OCI-LY7 (cell line): ENCODE measurements at regions not wholly inside any gene's neighbourhood (a gene's known extent, or its start where the extent isn't known, plus 50 kb on each side); places are given as distances from the start of the nearest gene placed in this dataset.

Experiments
- BruUV-seq: library from RNA; stranded (reverse); fragments of 400-500 nt; replicated peaks from 2 replicates; lab custom pipeline; 2021; lab: Mats Ljungman, UMichigan
- CTCF ChIA-PET: fragments of 300-600 bp; sonication (Branson Sonifier 250); formaldehyde crosslinking; loops from one replicate; lab custom pipeline; 2022; ENCODE audit warnings: antibody characterized with exemption; ENCODE audit not compliant: unreplicated experiment; lab: Charles Lee
- POLR2A ChIA-PET: fragments of 300-600 bp; sonication (Branson Sonifier 250); formaldehyde crosslinking; loops from one replicate; lab custom pipeline; 2022; ENCODE audit warnings: antibody characterized with exemption; lab: Charles Lee
- DNase-seq: peaks from one replicate; pipeline ENCODE4 v3.0.0-alpha.2; 2015; ENCODE audit warnings: low spot score
- H2AFZ ChIP-seq: fragments of 200-600 bp; sonication (generic), shearing (Covaris generic); 2 replicates; pipeline ENCODE4 v1.6.1; 2014; ENCODE audit warnings: mild to moderate bottlenecking, antibody characterized with exemption, low read length, moderate library complexity
- H3K27ac ChIP-seq: fragments of 200-600 bp; sonication (generic); 2 replicates; pipeline ENCODE4 v1.5.1; 2014; ENCODE audit warnings: mixed run types, low read depth, mild to moderate bottlenecking, moderate library complexity, low read length, inconsistent platforms; ENCODE audit not compliant: poor library complexity, severe bottlenecking
- H3K36me3 ChIP-seq: fragments of 200-600 bp; sonication (generic); 2 replicates; pipeline ENCODE4 v1.6.1; 2014; ENCODE audit warnings: mild to moderate bottlenecking, antibody characterized with exemption, low read length, moderate library complexity, mixed read lengths; ENCODE audit not compliant: insufficient read depth
- H3K4me1 ChIP-seq: fragments of 200-600 bp; sonication (generic); 2 replicates; pipeline ENCODE4 v1.5.1; 2014; ENCODE audit warnings: mild to moderate bottlenecking, low read length; ENCODE audit not compliant: insufficient read depth, poor library complexity, severe bottlenecking
- H3K4me2 ChIP-seq: fragments of 200-600 bp; sonication (generic); 2 replicates; pipeline ENCODE4 v1.6.1; 2014; ENCODE audit warnings: mild to moderate bottlenecking, low read length
- H3K4me3 ChIP-seq: fragments of 200-600 bp; sonication (generic); 2 replicates; pipeline ENCODE4 v1.5.1; 2014; ENCODE audit warnings: mild to moderate bottlenecking, low read depth, low read length; ENCODE audit not compliant: poor library complexity, severe bottlenecking
- H3K79me2 ChIP-seq: fragments of 200-600 bp; sonication (generic); 2 replicates; pipeline ENCODE4 v1.6.1; 2016; ENCODE audit warnings: low read depth, mild to moderate bottlenecking, low read length, moderate library complexity, mixed read lengths; ENCODE audit not compliant: insufficient read depth
- H3K9me2 ChIP-seq: fragments of 200-600 bp; sonication (generic); 2 replicates; pipeline ENCODE4 v1.6.1; 2016; ENCODE audit warnings: mild to moderate bottlenecking, low read length, mixed read lengths; ENCODE audit not compliant: insufficient read depth
- H3K9me3 ChIP-seq: fragments of 200-600 bp; sonication (generic); 2 replicates; pipeline ENCODE4 v1.6.1; 2014; ENCODE audit warnings: mild to moderate bottlenecking, mixed run types, low read length, mixed read lengths
- H4K20me1 ChIP-seq: fragments of 200-600 bp; sonication (generic); 2 replicates; pipeline ENCODE4 v1.6.1; 2014; ENCODE audit warnings: mild to moderate bottlenecking, antibody characterized with exemption, low read length, moderate library complexity, mixed read lengths; ENCODE audit not compliant: insufficient read depth
- CTCF ChIP-seq: fragments of 200-600 bp; sonication (generic); conservative IDR thresholded peaks from 2 replicates; pipeline ENCODE4 v1.5.1; 2014; ENCODE audit warnings: mild to moderate bottlenecking, antibody characterized with exemption, low read length, moderate library complexity, mixed read lengths
- EZH2phosphoT487 ChIP-seq: fragments of 200-600 bp; sonication (generic); IDR thresholded peaks from 2 replicates; pipeline ENCODE4 v1.6.1; 2018; ENCODE audit warnings: low read depth, borderline replicate concordance, mild to moderate bottlenecking, mixed run types, antibody characterized with exemption, low read length, moderate library complexity, mixed read lengths
- intact Hi-C: fragments of 100-400 bp; cut with micrococcal nuclease; formaldehyde crosslinking; loops from one replicate; pipeline ENCODE4 v1.10.0; 2022; ENCODE audit not compliant: unreplicated experiment

GRCh38 chr1:199058281-199058680 lies 419.4 kb downstream of the PTPRC start:
- Histone ChIP-seq H3K4me1 (no peaks in the 10 kb centered on the region), H2AFZ (no peak overlapping the region), H3K4me2 (no peak overlapping the region), H3K79me2 (no peaks in the 10 kb centered on the region), H3K36me3 (no peaks in the 10 kb centered on the region), H3K9me3 (no peaks in the 10 kb centered on the region), H3K4me3 (no peak overlapping the region), H3K27ac (no peak overlapping the region), H3K9me2 (no peaks in the 10 kb centered on the region), H4K20me1 (no peaks in the 10 kb centered on the region)
- POLR2A ChIA-PET, result interaction anchor here (1.0 to 1.7 kb wide), 2 partner anchors 11 to 15 kb away, joined by 3 to 4 read pairs; no protein-coding TSS in a partner anchor
- TF ChIP-seq EZH2phosphoT487, result no peak
- no peak for TF ChIP-seq CTCF
- CTCF ChIA-PET, result no interaction called here
- intact Hi-C loops, result no loop called here
- BruUV-seq, result no TSS peak
- DNase-seq, result no peak

- Histone ChIP-seq H4K20me1 (no peaks in the 10 kb centered on the region), H3K79me2 (no peaks in the 10 kb centered on the region), H3K27ac (no peak overlapping the region), H2AFZ (0 out of 2 replicates have a peak overlapping the region, but pooled peaks have one; percentile 26), H3K4me1 (peaks cover 5% of the 10 kb centered on the region), H3K4me2 (no peak overlapping the region), H3K4me3 (no peak overlapping the region), H3K36me3 (no peaks in the 10 kb centered on the region), H3K9me3 (no peaks in the 10 kb centered on the region), H3K9me2 (no peaks in the 10 kb centered on the region)
- BruUV-seq, result no TSS peak
- ChIA-PET POLR2A (interaction anchor here (0.6 to 1.5 kb wide), 8 partner anchors 9 to 513 kb away, joined by 3 to 6 read pairs (median 3); no protein-coding TSS in a partner anchor), CTCF (no interaction called here)
- intact Hi-C loops, result no loop called here
- TF ChIP-seq EZH2phosphoT487 (no peak), CTCF (no peak)
- no peak for DNase-seq
Measured at GRCh38 chr1:199064971-199065370, 426.1 kb downstream of the PTPRC start.

GRCh38 chr1:199067483-199067882 lies 428.6 kb downstream of the PTPRC start:
- no peak overlapping the region for H3K4me2 ChIP-seq
- no peak overlapping the region for H3K4me3 ChIP-seq

More at GRCh38 chr1:199067483-199067882, 428.6 kb downstream of the PTPRC start:
- H4K20me1 ChIP-seq, result no peaks in the 10 kb centered on the region
- POLR2A ChIA-PET, result interaction anchor here (0.6 to 1.2 kb wide), 2 partner anchors 14 to 284 kb away, joined by 3 to 4 read pairs; no protein-coding TSS in a partner anchor
- no peak for DNase-seq
- no peaks in the 10 kb centered on the region for H3K79me2 ChIP-seq
- H3K9me3 ChIP-seq, result no peaks in the 10 kb centered on the region
- peaks cover 5% of the 10 kb centered on the region for H3K4me1 ChIP-seq
- CTCF ChIA-PET, result no interaction called here
- no peak overlapping the region for H3K27ac ChIP-seq
- no peak for TF ChIP-seq CTCF
- TF ChIP-seq EZH2phosphoT487, result no peak
- H3K9me2 ChIP-seq, result no peaks in the 10 kb centered on the region
- H3K36me3 ChIP-seq, result no peaks in the 10 kb centered on the region
- H2AFZ ChIP-seq, result no peak overlapping the region
- BruUV-seq, result no TSS peak
- intact Hi-C loops, result no loop called here
